Ovary (tissue), 7 donors: ENCODE measurements at regions not wholly inside any gene's neighbourhood (a gene's known extent, or its start where the extent isn't known, plus 50 kb on each side); places are given as distances from the start of the nearest gene placed in this dataset.

Experiments
- DNase-seq, 5 donors: peaks; one replicate each; pipeline ENCODE4 v3.0.0-alpha.2; 2019 to 2020
- H3K27ac ChIP-seq, 2 donors: fragments of 200-600 bp; one replicate each; pipeline versions ENCODE4 v1.5.1 to v1.8.0; 2019 to 2022
- H3K27me3 ChIP-seq: fragments of 200-600 bp; one replicate; pipeline ENCODE4 v1.8.0; 2022
- H3K36me3 ChIP-seq: fragments of 200-600 bp; sonication (generic); one replicate; pipeline ENCODE4 v1.5.1; 2019
- H3K4me1 ChIP-seq: one replicate; pipeline ENCODE4 v1.8.1; 2013; ENCODE audit warnings: mild to moderate bottlenecking, moderate library complexity; ENCODE audit not compliant: insufficient read depth
- H3K4me3 ChIP-seq: fragments of 200-600 bp; sonication (generic); one replicate; pipeline ENCODE4 v1.5.1; 2017
- H3K9me3 ChIP-seq, 2 donors: fragments of 200-600 bp in 1 of 2; sonication (generic) in 1 of 2; one replicate each; pipeline versions ENCODE4 v1.5.1 to v1.8.1; 2013 to 2019; ENCODE audit warnings: mild to moderate bottlenecking in 1 of 2, moderate library complexity in 1 of 2
- EP300 ChIP-seq: sonication (generic); formaldehyde crosslinking; IDR thresholded peaks from one replicate; pipeline ENCODE4 v1.6.1; 2017; ENCODE audit warnings: antibody characterized with exemption
- POLR2A ChIP-seq: fragments of 450-650 bp; IDR thresholded peaks from one replicate; pipeline ENCODE4 v1.6.1; 2017; ENCODE audit warnings: antibody characterized with exemption, mild to moderate bottlenecking, moderate library complexity
- WGBS, 3 donors: extraction: QIAGEN DNeasy Blood & Tissue Kit in 1 of 3; methylation state at CpG; one replicate each; pipeline versions ENCODE4 v1.1.5 to v1.1.7; 2013 to 2017; 5-methylcytosine and 5-hydroxymethylcytosine counted together
- intact Hi-C, 4 donors: fragments of 100-400 bp; cut with DNase I; formaldehyde crosslinking; loops; one replicate each; pipeline versions ENCODE4 v1.11.0 to v1.15.1; 2022 to 2023
- TF ChIP-seq, protein P1 (sequence below), 3 donors: fragments of 450-650 bp in 2 of 3; fragments of 200-600 bp in 1 of 3; IDR thresholded peaks; one replicate each; pipeline versions ENCODE4 v1.5.1 to v1.8.0; 2016 to 2022; ENCODE audit warnings: antibody characterized with exemption in 3 of 3, mild to moderate bottlenecking in 1 of 3
- donor health status: DM: no; HTN: no; CAD: no; lungs with moderate emphysema.
- donor health status: DM: no; HTN: no; CAD: no.
- donor health status: Bipolar disorder and iron deficiency.
- donor health status: DM: no; HTN: no; CAD: no.
- donor health status: DM: yes; HTN: yes; CAD: no.

DNA sequence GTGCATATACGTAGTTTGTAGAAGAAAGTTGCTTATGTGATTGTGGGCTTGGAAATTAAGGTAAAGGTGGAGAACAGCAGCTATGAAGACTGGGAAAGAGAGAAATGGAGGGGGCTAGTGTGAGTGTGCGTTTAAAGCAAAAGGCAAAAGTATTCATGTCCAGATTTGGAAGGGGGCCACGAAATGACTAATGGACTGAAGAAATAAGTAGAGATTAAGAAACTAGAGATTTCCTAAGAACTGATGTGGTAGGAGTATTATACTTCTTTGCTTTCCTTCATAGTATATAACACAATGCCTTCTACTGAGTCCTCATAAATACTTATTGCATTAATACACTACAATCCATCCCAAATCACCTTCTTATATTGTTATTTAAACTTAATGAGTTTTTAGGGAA lies 298.6 kb upstream of the NOVA1 start:
- DNase-seq = peak in 1 of 5 donors; percentile 44
- no peaks in the 10 kb centered on the region for H3K4me1 ChIP-seq
- H3K4me3 ChIP-seq = no peak overlapping the region
- no peaks in the 10 kb centered on the region for H3K36me3 ChIP-seq
- TF ChIP-seq POLR2A = no peak
- TF ChIP-seq, protein P1, sequence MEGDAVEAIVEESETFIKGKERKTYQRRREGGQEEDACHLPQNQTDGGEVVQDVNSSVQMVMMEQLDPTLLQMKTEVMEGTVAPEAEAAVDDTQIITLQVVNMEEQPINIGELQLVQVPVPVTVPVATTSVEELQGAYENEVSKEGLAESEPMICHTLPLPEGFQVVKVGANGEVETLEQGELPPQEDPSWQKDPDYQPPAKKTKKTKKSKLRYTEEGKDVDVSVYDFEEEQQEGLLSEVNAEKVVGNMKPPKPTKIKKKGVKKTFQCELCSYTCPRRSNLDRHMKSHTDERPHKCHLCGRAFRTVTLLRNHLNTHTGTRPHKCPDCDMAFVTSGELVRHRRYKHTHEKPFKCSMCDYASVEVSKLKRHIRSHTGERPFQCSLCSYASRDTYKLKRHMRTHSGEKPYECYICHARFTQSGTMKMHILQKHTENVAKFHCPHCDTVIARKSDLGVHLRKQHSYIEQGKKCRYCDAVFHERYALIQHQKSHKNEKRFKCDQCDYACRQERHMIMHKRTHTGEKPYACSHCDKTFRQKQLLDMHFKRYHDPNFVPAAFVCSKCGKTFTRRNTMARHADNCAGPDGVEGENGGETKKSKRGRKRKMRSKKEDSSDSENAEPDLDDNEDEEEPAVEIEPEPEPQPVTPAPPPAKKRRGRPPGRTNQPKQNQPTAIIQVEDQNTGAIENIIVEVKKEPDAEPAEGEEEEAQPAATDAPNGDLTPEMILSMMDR (IDR thresholded peaks at IDR 0.05) = no peak
- TF ChIP-seq EP300 = no peak
- WGBS, 3 donors = 72 to 76% (median 74%) methylated on average over 3 of the region's 3 CpGs
- no peak overlapping the region for H3K27ac ChIP-seq
- intact Hi-C loops = no loop called here
- no peaks in the 10 kb centered on the region for H3K27me3 ChIP-seq
- no peaks in the 10 kb centered on the region for H3K9me3 ChIP-seq

DNA sequence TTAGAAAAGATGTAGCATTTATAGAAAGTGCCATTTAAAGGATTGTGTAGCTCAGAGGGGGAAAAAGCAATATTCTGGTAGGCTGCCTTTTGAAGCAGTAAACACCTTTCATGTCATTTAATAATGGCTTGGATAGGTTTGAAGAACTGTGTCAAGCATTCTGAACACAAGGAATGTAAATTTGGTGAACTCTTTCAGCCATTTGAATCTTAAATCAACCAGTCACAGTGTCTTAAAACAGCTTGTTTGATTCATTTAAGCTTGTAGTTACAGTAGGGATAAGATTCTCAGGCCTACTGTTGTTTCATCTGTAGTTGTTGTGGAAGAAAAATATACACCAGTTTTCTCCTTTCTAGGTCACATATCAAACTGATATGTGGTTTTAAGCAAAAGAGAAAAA lies 299.4 kb upstream of the NOVA1 start:
- no peaks in the 10 kb centered on the region for H3K4me1 ChIP-seq
- H3K36me3 ChIP-seq = no peaks in the 10 kb centered on the region
- no peak overlapping the region for H3K27ac ChIP-seq
- H3K9me3 ChIP-seq = no peaks in the 10 kb centered on the region
- DNase-seq = no peak
- intact Hi-C loops = no loop called here
- TF ChIP-seq POLR2A (no peak), EP300 (no peak)
- TF ChIP-seq, protein P1 (IDR thresholded peaks at IDR 0.05) = no peak
- no peak overlapping the region for H3K4me3 ChIP-seq
- H3K27me3 ChIP-seq = no peaks in the 10 kb centered on the region

DNA sequence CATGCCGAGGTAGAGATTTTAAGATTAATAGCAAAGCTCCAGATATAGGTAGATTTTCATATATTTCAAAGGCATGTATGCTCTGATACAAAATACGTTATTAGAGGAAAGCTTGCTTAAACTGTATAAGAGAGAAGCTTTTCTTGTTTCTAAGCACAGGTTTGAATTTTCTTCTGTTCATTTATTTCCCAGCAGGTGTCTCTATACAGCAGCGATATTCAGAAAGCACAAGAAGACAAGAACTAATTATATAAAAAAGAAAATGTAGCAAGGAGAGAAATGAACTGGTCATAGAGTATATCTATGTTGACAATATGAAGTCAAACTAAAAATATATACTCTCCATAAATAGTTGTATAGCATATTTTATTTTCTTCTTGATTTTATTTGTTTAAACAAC lies 307.4 kb upstream of the NOVA1 start:
- no peak overlapping the region for H3K4me3 ChIP-seq
- no peaks in the 10 kb centered on the region for H3K36me3 ChIP-seq
- WGBS, 3 donors = 44 to 63% (median 50%) methylated on average over 3 of the region's 3 CpGs
- H3K4me1 ChIP-seq = no peaks in the 10 kb centered on the region
- TF ChIP-seq POLR2A (no peak), EP300 (no peak)
- TF ChIP-seq, protein P1 (IDR thresholded peaks at IDR 0.05) = no peak
- no peak overlapping the region for H3K27ac ChIP-seq
- intact Hi-C loops = no loop called here
- no peaks in the 10 kb centered on the region for H3K27me3 ChIP-seq
- H3K9me3 ChIP-seq = no peaks in the 10 kb centered on the region
- DNase-seq = no peak

DNA sequence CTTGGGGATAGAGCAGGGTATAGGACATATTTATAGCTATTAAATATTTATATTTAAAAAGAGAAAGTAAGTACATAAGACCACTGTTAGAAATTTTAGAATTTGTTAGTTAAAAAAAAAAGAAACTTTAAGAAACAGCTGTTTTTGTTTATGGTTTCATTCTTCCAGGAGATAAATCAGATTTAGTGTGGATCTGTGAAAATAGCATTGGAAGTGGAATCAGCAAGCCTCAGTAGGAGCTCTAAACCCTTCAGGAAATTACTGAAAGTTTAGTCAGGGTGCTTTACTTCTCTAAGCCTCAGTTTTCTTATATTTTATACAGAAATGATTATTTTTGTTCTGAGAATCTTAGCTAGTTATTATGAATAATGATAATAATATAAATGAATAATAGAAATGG lies 316.0 kb upstream of the NOVA1 start:
- no peak overlapping the region for H3K27ac ChIP-seq
- H3K4me1 ChIP-seq = no peaks in the 10 kb centered on the region
- no peak overlapping the region for H3K4me3 ChIP-seq
- no peaks in the 10 kb centered on the region for H3K27me3 ChIP-seq
- TF ChIP-seq, protein P1 (IDR thresholded peaks at IDR 0.05) = no peak
- TF ChIP-seq POLR2A = no peak
- no peak for TF ChIP-seq EP300
- no peaks in the 10 kb centered on the region for H3K9me3 ChIP-seq
- intact Hi-C loops = no loop called here
- H3K36me3 ChIP-seq = no peaks in the 10 kb centered on the region
- no peak for DNase-seq

DNA sequence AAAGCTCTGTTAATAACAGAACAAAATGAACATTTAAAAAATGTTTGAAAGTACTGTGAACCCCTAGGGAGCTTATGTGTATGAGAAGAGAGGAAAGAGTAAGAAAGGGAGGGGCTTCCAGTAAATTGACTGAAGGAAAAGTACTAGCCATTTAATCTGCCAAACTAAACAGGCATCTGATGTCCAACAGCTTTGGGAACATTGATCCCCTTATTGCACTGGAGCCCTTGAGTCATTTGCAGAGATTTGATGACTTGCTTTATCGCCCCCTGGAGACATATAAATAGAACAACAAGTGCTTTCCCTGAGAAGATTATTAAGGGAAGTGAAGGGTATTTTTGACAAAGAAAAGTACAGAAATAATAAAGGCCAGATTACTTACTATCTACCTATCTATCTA lies 319.3 kb upstream of the NOVA1 start:
- 24 to 40% (median 28%) methylated on average over 1 of the region's 1 CpG for WGBS, 3 donors
- H3K4me1 ChIP-seq = no peaks in the 10 kb centered on the region
- H3K4me3 ChIP-seq = no peak overlapping the region
- intact Hi-C loops = no loop called here
- no peaks in the 10 kb centered on the region for H3K36me3 ChIP-seq
- H3K27me3 ChIP-seq = no peaks in the 10 kb centered on the region
- no peak overlapping the region for H3K27ac ChIP-seq
- DNase-seq = peak in 1 of 5 donors; percentile 16
- TF ChIP-seq EP300 (no peak), POLR2A (no peak)
- TF ChIP-seq, protein P1 (IDR thresholded peaks at IDR 0.05) = no peak
- H3K9me3 ChIP-seq = no peaks in the 10 kb centered on the region
